IMR-90 (cell line): ENCODE measurements at regions not wholly inside any gene's neighbourhood (a gene's known extent, or its start where the extent isn't known, plus 50 kb on each side); places are given as distances from the start of the nearest gene placed in this dataset.

Experiments
- ATAC-seq: fragments of 200-7000 bp; cut with Tn5 transposase; 2 replicates; pipeline ENCODE4 v1.9.1; 2020; ENCODE audit warnings: low read depth, mild to moderate bottlenecking, moderate library complexity
- BruUV-seq: library from RNA; stranded (reverse); fragments of 400-500 nt; replicated peaks from 2 replicates; lab custom pipeline; 2021; lab: Mats Ljungman, UMichigan
- CTCF ChIA-PET: fragments of 300-600 bp; formaldehyde crosslinking; extraction: SDS; loops from one replicate; lab custom pipeline; 2021; ENCODE audit warnings: antibody characterized with exemption; lab: Yijun Ruan, JAX
- POLR2A ChIA-PET: fragments of 300-600 bp; sonication (Branson Sonifier 250); formaldehyde crosslinking; loops from one replicate; lab custom pipeline; 2022; ENCODE audit warnings: antibody characterized with exemption; ENCODE audit not compliant: unreplicated experiment; lab: Charles Lee
- DNase-seq: peaks from one replicate; pipeline ENCODE4 v3.0.0; 2013
- H2AFZ ChIP-seq: replicated peaks from 2 replicates; pipeline ENCODE3; 2013; ENCODE audit warnings: low read length, mild to moderate bottlenecking; ENCODE audit not compliant: poor library complexity
- H2AK5ac ChIP-seq: 2 replicates; pipeline ENCODE4 v1.6.1; 2013; ENCODE audit warnings: low read depth, low read length, inconsistent platforms
- H2AK9ac ChIP-seq: replicated peaks from 2 replicates; pipeline ENCODE3; 2013; ENCODE audit warnings: mild to moderate bottlenecking, low read depth, low read length, moderate library complexity; ENCODE audit not compliant: poor library complexity
- H2BK120ac ChIP-seq: 2 replicates; pipeline ENCODE4 v1.6.1; 2013; ENCODE audit warnings: low read depth, low read length, inconsistent platforms
- H2BK15ac ChIP-seq: 3 replicates; pipeline ENCODE4 v1.6.1; 2013; ENCODE audit warnings: low read depth, low read length, inconsistent platforms
- H2BK20ac ChIP-seq: 2 replicates; pipeline ENCODE4 v1.6.1; 2013; ENCODE audit warnings: low read depth, mild to moderate bottlenecking, inconsistent platforms, low read length, moderate library complexity
- H2BK5ac ChIP-seq: 2 replicates; pipeline ENCODE4 v1.6.1; 2013; ENCODE audit warnings: mild to moderate bottlenecking, low read depth, low read length, inconsistent platforms; ENCODE audit not compliant: poor library complexity, severe bottlenecking
- H3K14ac ChIP-seq: replicated peaks from 2 replicates; pipeline ENCODE4 v1.6.1; 2013; ENCODE audit warnings: low read depth, low read length, inconsistent platforms
- H3K18ac ChIP-seq: 2 replicates; pipeline ENCODE4 v1.6.1; 2013; ENCODE audit warnings: low read depth, low read length, control low read depth
- H3K23ac ChIP-seq: 2 replicates; pipeline ENCODE4 v1.6.1; 2013; ENCODE audit warnings: low read depth, low read length, inconsistent platforms
- H3K27ac ChIP-seq: 2 replicates; pipeline ENCODE4 v1.5.1; 2013; ENCODE audit warnings: mild to moderate bottlenecking, control low read depth, low read length; ENCODE audit not compliant: insufficient read depth
- H3K27me3 ChIP-seq: 2 replicates; pipeline ENCODE4 v1.6.1; 2013; ENCODE audit warnings: low read length; ENCODE audit not compliant: control insufficient read depth, insufficient read depth
- H3K36me3 ChIP-seq: 2 replicates; pipeline ENCODE4 v1.6.1; 2013; ENCODE audit warnings: low read length, mixed read lengths; ENCODE audit not compliant: control insufficient read depth, insufficient read depth
- H3K4ac ChIP-seq: 2 replicates; pipeline ENCODE4 v1.6.1; 2013; ENCODE audit warnings: low read depth, low read length, inconsistent platforms
- H3K4me1 ChIP-seq: 2 replicates; pipeline ENCODE4 v1.6.1; 2013; ENCODE audit warnings: low read length, mixed read lengths; ENCODE audit not compliant: control insufficient read depth, insufficient read depth
- H3K4me2 ChIP-seq: 2 replicates; pipeline ENCODE4 v1.6.1; 2013; ENCODE audit warnings: low read depth, mild to moderate bottlenecking, control low read depth, low read length, moderate library complexity
- H3K4me3 ChIP-seq: 2 replicates; pipeline ENCODE4 v1.5.1; 2013; ENCODE audit warnings: low read depth, mild to moderate bottlenecking, control low read depth, low read length, moderate library complexity; ENCODE audit not compliant: insufficient read depth
- H3K56ac ChIP-seq: 2 replicates; pipeline ENCODE4 v1.6.1; 2013; ENCODE audit warnings: low read length, inconsistent platforms; ENCODE audit not compliant: insufficient read depth; ENCODE audit errors: extremely low read depth
- H3K79me1 ChIP-seq, 2 experiments: 2 replicates each; pipeline ENCODE4 v1.6.1; 2013; ENCODE audit warnings: low read length in 2 of 2, inconsistent platforms in 1 of 2, low read depth in 1 of 2
- H3K9ac ChIP-seq: 2 replicates; pipeline ENCODE4 v1.6.1; 2013; ENCODE audit warnings: low read depth, low read length, control low read depth
- H3K9me1 ChIP-seq: 2 replicates; pipeline ENCODE4 v1.6.1; 2013; ENCODE audit warnings: low read length, inconsistent platforms; ENCODE audit not compliant: insufficient read depth
- H3K9me3 ChIP-seq: 2 replicates; pipeline ENCODE4 v1.6.1; 2013; ENCODE audit warnings: low read length; ENCODE audit not compliant: control insufficient read depth, insufficient read depth
- H4K20me1 ChIP-seq: 2 replicates; pipeline ENCODE4 v1.6.1; 2013; ENCODE audit warnings: low read length, inconsistent platforms; ENCODE audit not compliant: insufficient read depth
- H4K5ac ChIP-seq: 2 replicates; pipeline ENCODE4 v1.6.1; 2013; ENCODE audit warnings: mild to moderate bottlenecking, low read depth, low read length, control low read depth
- H4K8ac ChIP-seq, 2 experiments: 2 replicates each; pipeline ENCODE4 v1.6.1; 2013; ENCODE audit warnings: low read depth in 2 of 2, low read length in 2 of 2, control low read depth in 1 of 2, inconsistent platforms in 1 of 2
- H4K91ac ChIP-seq: 2 replicates; pipeline ENCODE4 v1.6.1; 2013; ENCODE audit warnings: low read depth, low read length, inconsistent platforms; ENCODE audit not compliant: insufficient read depth
- BHLHE40 ChIP-seq: fragments of 150-350 bp; IDR thresholded peaks from 2 replicates; pipeline ENCODE4 v1.6.1; 2016; ENCODE audit warnings: mild to moderate bottlenecking, low read depth, low read length
- CEBPB ChIP-seq: IDR thresholded peaks from 2 replicates; pipeline ENCODE4 v1.6.1; 2012; ENCODE audit warnings: low read depth, low read length, improper control_type of control experiment
- ELK1 ChIP-seq: fragments of 150-350 bp; IDR thresholded peaks from 2 replicates; pipeline ENCODE4 v1.6.1; 2016; ENCODE audit warnings: low read depth, mild to moderate bottlenecking, low read length, moderate library complexity, borderline replicate concordance
- FOS ChIP-seq: fragments of 150-350 bp; IDR thresholded peaks from 2 replicates; pipeline ENCODE4 v1.6.1; 2016; ENCODE audit warnings: low read depth, low read length
- MAFK ChIP-seq: IDR thresholded peaks from 2 replicates; pipeline ENCODE4 v1.6.1; 2012; ENCODE audit warnings: low read depth, low read length, improper control_type of control experiment
- MAZ ChIP-seq: IDR thresholded peaks from 2 replicates; pipeline ENCODE4 v1.6.1; 2012; ENCODE audit warnings: low read depth, mild to moderate bottlenecking, low read length, improper control_type of control experiment, moderate library complexity, borderline replicate concordance
- POLR2A ChIP-seq: IDR thresholded peaks from 2 replicates; pipeline ENCODE4 v1.6.1; 2012; ENCODE audit warnings: mild to moderate bottlenecking, low read depth, low read length
- RAD21 ChIP-seq: IDR thresholded peaks from 2 replicates; pipeline ENCODE4 v1.6.1; 2012; ENCODE audit warnings: low read length, improper control_type of control experiment
- SMC3 ChIP-seq: fragments of 150-350 bp; IDR thresholded peaks from 2 replicates; pipeline ENCODE4 v1.6.1; 2016; ENCODE audit warnings: low read depth, mild to moderate bottlenecking, antibody characterized with exemption, low read length, moderate library complexity
- WGBS, 2 experiments: methylation state at CpG; one replicate each; pipeline versions ENCODE4 v1.1.5 to v1.1.7; 2013; ENCODE audit warnings: missing lambda C conversion rate in 2 of 2; ENCODE audit not compliant: insufficient read length in 1 of 2; ENCODE audit errors: extremely low coverage in 2 of 2; 5-methylcytosine and 5-hydroxymethylcytosine counted together
- dilution Hi-C: fragments of 300-500 bp; cut with HindIII; formaldehyde crosslinking; loops from one replicate; pipeline ENCODE4 v1.14.3; 2018; ENCODE audit warnings: low sequenced_read_pairs; ENCODE audit not compliant: unreplicated experiment
- in situ Hi-C: fragments of 300-500 bp; cut with MboI; formaldehyde crosslinking; loops from 3 replicates; pipeline ENCODE4 v1.14.3; 2019; ENCODE audit warnings: low sequenced_read_pairs, inconsistent platforms, mixed read lengths
- intact Hi-C: fragments of 100-400 bp; cut with micrococcal nuclease; formaldehyde crosslinking; loops from 2 replicates; pipeline ENCODE4 v1.10.0; 2022

- POLR2A ChIA-PET = no interaction called here
- Histone ChIP-seq H3K9ac (no peak overlapping the region), H2BK20ac (no peak overlapping the region), H2BK5ac (no peak overlapping the region), H3K4ac (no peak overlapping the region), H2AFZ (no peak overlapping the region), H3K36me3 (no peaks in the 10 kb centered on the region), H3K18ac (no peak overlapping the region), H3K4me3 (no peak overlapping the region), H3K27me3 (no peaks in the 10 kb centered on the region), H3K79me1 (no peaks in the 10 kb centered on the region), H3K56ac (no peak overlapping the region), H4K5ac (no peak overlapping the region), H3K9me1 (no peaks in the 10 kb centered on the region), H3K14ac (no peak overlapping the region), H2AK9ac (no peak overlapping the region), H4K8ac (no peak overlapping the region), H4K91ac (no peak overlapping the region), H3K4me2 (no peak overlapping the region), H3K9me3 (no peaks in the 10 kb centered on the region), H2BK15ac (no peak overlapping the region), H3K23ac (no peak overlapping the region), H2BK120ac (no peak overlapping the region), H3K4me1 (no peaks in the 10 kb centered on the region), H4K20me1 (no peaks in the 10 kb centered on the region), H3K27ac (no peak overlapping the region), H2AK5ac (no peak overlapping the region)
- ATAC-seq (no peak), DNase-seq (no peak)
- CTCF ChIA-PET = no interaction called here
- BruUV-seq = no TSS peak
- in situ Hi-C loops (no loop called here), intact Hi-C loops (no loop called here), dilution Hi-C loops (no loop called here)
- TF ChIP-seq FOS = no peak
- no peak for TF ChIP-seq RAD21
- no peak for TF ChIP-seq SMC3
- TF ChIP-seq MAFK = no peak
- no peak for TF ChIP-seq CEBPB
- no peak for TF ChIP-seq ELK1
- no peak for TF ChIP-seq BHLHE40
- no peak for TF ChIP-seq POLR2A
- no peak for TF ChIP-seq MAZ
- WGBS, 2 experiments = no CpG with 5 or more reads among the region's 2 CpGs
Measured at GRCh38 chr5:129378961-129379360, 81.1 kb upstream of the ADAMTS19 start.
